GM19397 (cell line): ENCODE measurements at regions not wholly inside any gene's neighbourhood (a gene's known extent, or its start where the extent isn't known, plus 50 kb on each side); places are given as distances from the start of the nearest gene placed in this dataset.
A peak's percentile ranks its signal among the peaks of the same experiment; 100 is the strongest.

Experiments
- ATAC-seq: cut with Tn5 transposase; IDR thresholded peaks from one replicate; pipeline ENCODE4 v1.9.1; 2021; ENCODE audit warnings: mild to moderate bottlenecking, moderate library complexity; ENCODE audit not compliant: unreplicated experiment

GRCh38 chr5:8314965-8315364 lies 446.0 kb downstream of the MTRR start:
- no peak for ATAC-seq

- no peak for ATAC-seq
Observed at GRCh38 chr5:8316608-8317280, 447.8 kb downstream of the MTRR start.

GRCh38 chr5:8317335-8317734 lies 448.4 kb downstream of the MTRR start:
- ATAC-seq, result no peak

GRCh38 chr5:8320244-8320643 lies 451.3 kb downstream of the MTRR start:
- ATAC-seq, result no peak

GRCh38 chr5:8321272-8321671 lies 452.3 kb downstream of the MTRR start:
- no peak for ATAC-seq

GRCh38 chr5:8322484-8322883 lies 453.5 kb downstream of the MTRR start:
- no peak for ATAC-seq

- no peak for ATAC-seq
Observed at GRCh38 chr5:8327016-8327415, 458.1 kb downstream of the MTRR start.

GRCh38 chr5:8329773-8330172 lies 460.8 kb downstream of the MTRR start:
- no peak for ATAC-seq

- no peak for ATAC-seq
Observed at GRCh38 chr5:8332666-8333445, 463.9 kb downstream of the MTRR start.

GRCh38 chr5:8333485-8333884 lies 464.5 kb downstream of the MTRR start:
- no peak for ATAC-seq

- no peak for ATAC-seq
Observed at GRCh38 chr5:8333977-8334376, 465.0 kb downstream of the MTRR start.

- ATAC-seq, result no peak
Observed at GRCh38 chr5:8340261-8340660, 471.3 kb downstream of the MTRR start.

GRCh38 chr5:8340739-8341344 lies 471.9 kb downstream of the MTRR start:
- no peak for ATAC-seq

GRCh38 chr5:8341406-8341805 lies 472.5 kb downstream of the MTRR start:
- ATAC-seq, result no peak

GRCh38 chr5:8347984-8348383 lies 479.0 kb downstream of the MTRR start:
- ATAC-seq, result no peak

GRCh38 chr5:8349855-8350254 lies 480.9 kb downstream of the MTRR start:
- ATAC-seq, result peak; percentile 91

- no peak for ATAC-seq
Observed at GRCh38 chr5:8350644-8351339, 481.8 kb downstream of the MTRR start.

GRCh38 chr5:8355981-8356380 lies 487.0 kb downstream of the MTRR start:
- ATAC-seq, result no peak

GRCh38 chr5:8360012-8360411 lies 491.1 kb downstream of the MTRR start:
- ATAC-seq, result no peak

GRCh38 chr5:8362495-8362894 lies 493.5 kb downstream of the MTRR start:
- ATAC-seq, result no peak

- no peak for ATAC-seq
Observed at GRCh38 chr5:8363138-8363537, 494.2 kb downstream of the MTRR start.

- no peak for ATAC-seq
Observed at GRCh38 chr5:8366266-8366665, 497.3 kb downstream of the MTRR start.
